ENCODE measurements at regions not wholly inside any gene's neighbourhood (a gene's known extent, or its start where the extent isn't known, plus 50 kb on each side); places are given as distances from the start of the nearest gene placed in this dataset.

DNA sequence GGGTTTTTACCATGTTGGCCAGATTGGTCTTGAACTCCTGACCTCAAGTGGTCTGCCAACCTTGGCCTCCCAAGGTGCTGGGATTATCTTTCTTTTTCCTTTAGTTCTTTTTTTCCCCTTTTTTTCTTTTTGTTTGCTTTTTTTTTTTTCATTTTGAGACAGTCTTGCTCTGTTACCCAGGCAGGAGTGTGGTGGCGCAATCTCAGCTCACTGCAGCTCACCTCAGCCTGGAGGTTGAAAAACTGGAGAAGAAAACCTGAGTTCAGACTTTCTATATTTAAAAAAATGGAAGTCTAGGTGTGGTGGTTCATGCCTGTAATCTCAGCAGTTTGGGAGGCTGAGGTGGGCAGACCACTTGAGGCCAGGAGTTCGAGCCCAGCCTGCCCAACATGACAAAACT, 181.1 kb upstream of the HS3ST1 start:
- no peak for DNase-seq

DNA sequence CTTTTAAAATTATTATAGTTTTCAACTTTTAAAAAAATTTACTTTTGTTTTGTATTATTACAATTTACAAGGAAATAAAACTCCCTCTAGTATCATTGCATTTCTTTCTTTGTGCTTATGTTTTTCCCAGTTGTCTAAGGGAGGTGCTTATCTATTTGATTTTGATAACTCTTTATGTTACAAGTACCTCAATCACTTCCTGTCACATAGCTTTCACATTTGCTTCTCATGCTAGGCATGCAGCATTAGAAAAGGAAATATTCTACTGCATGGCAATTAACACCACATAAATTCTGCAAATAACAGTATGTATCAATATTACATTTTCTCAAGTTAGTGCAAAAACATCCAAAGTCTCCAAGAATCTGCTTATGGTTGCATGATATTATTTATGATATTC, 180.3 kb upstream of the HS3ST1 start:
- DNase-seq: no peak

DNA sequence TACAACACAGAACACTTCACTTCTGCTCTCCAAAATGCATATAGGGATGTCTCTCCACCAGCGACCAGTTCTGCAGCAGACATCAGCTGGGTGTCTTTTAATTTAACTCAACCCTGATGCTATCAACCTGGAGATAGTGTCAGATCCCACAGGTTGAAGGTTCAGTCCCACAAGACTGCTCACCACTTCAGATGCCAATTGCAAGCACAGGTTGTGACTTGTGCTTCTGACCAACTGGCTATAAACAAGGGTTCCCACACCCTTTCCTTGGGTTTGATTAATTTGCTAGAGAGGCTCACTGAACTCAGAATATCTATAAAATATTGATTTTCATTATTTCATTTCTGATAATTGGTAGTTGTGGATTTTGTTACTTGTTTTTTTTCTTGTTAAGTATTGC, 177.4 kb upstream of the HS3ST1 start:
- no peak for DNase-seq

GRCh38 chr4:11605597-11605996, 176.9 kb upstream of the HS3ST1 start:
- DNase-seq: no peak

DNA sequence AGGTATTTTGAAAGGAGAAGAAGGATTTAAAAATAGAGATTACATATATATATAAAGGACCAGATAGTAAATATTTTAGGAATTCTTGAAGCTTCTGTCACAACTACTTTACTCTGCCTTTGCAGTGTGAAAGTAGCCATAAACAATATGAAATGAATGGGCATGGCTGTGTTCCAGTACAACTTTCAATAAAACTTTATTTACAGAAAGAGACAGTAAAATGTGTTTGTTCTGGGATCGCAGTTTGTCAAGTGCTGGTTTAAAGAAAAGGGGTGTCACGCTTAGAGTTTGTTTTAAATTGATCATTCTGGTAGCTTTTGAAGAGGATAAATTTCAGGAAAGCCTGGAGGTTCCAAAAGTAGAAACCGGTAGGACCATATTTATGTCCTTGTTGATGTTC, 176.1 kb upstream of the HS3ST1 start:
- DNase-seq: no peak

DNA sequence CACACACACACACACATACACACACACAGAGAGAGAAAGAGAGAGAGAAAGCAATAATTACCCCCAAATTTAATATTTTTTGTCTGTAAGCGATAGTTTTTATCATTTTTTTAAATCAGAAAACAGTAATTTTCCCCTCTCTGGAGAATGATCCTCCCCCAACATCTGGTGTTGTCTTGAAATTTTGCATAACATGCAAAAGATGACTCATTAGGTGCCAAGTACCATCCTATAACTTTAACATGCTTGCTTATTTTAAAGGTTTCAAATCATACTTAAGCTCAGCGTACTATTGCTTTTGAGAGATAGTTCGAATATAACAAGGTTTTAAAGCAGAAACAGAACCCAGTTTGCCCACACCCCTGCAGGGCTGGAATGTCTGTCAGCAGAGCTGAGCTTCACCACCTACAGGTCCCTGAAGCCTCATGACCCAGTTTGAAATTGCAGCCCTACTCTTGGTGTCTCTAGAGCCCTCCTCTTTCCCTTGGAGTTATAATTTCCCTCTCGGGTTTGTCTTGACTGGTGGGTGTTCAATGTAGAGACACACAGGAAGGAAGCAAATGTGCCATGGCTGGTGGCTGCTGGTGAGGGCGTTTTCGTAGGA, 175.0 kb upstream of the HS3ST1 start:
- no peak for DNase-seq

GRCh38 chr4:11602606-11603340, 174.1 kb upstream of the HS3ST1 start:
- no peak for DNase-seq

- no peak for DNase-seq
These were observed 170.4 kb upstream of the HS3ST1 start for GRCh38 chr4:11599064-11599463.

DNA sequence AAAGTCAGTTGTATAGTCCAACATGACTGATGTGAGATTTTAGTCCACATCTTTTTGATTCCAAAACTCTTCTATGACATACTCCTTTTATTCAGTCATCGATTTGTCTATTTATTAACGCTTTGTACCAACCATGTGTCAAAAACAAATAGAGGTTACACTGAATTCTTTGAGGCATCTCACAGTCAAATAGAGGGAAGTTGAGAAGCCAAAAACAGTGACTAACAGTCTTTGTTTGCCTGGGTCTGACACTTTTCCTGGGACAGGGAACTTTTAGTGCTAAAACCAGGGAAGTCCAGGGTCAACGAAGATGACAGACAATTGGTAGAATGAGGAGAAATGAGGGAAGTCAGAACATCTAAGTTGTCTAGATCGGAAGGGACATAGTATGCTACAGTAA, 169.9 kb upstream of the HS3ST1 start:
- DNase-seq: no peak

- no peak for DNase-seq
These were observed 168.8 kb upstream of the HS3ST1 start for GRCh38 chr4:11597506-11597905.

- no peak for DNase-seq
These were observed 168.3 kb upstream of the HS3ST1 start for GRCh38 chr4:11596989-11597388.

GRCh38 chr4:11593576-11594116, 165.0 kb upstream of the HS3ST1 start:
- DNase-seq: no peak

DNA sequence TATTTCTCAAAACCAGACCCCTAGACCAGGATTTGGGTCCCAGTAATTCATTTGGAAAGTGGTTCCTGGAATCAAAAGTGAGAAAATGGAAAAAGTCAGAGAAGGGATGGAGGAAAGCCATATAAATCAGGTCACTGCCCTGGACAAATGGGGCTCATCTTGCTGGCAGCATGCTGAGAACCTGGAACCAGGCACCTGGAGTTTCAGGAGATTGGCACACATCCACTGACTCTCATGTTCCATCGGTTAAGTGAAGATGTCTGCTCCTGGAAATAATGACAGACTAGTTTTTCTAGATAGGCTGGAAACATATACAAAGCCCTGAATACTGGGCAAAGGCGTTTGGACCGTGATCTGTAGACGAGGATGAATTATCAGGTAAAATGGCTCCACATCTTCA, 163.6 kb upstream of the HS3ST1 start:
- no peak for DNase-seq

GRCh38 chr4:11590132-11590531, 161.4 kb upstream of the HS3ST1 start:
- no peak for DNase-seq

- no peak for DNase-seq
These were observed 161.0 kb upstream of the HS3ST1 start for GRCh38 chr4:11589676-11590075.

DNA sequence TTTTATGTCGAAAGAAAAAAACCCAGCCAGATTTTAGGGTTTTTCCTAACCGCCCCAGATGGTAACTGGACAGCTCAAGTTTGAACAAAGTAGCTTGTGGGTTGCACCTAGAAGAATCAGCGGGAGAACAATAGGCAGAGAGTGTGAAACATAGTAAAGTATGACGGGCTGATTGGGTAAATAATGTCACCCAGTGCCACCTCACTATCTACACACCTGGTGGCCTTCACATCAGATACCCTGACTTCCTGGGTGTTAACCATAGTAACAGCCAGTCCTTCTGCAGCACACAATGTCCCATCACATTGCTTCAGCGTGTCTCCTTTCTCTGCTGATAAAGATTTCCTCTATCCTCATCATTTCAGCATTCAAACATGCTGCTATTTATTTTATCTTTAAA, 159.1 kb upstream of the HS3ST1 start:
- DNase-seq: no peak

- no peak for DNase-seq
These were observed 156.8 kb upstream of the HS3ST1 start for GRCh38 chr4:11585506-11585905.

GRCh38 chr4:11568511-11568910, 139.8 kb upstream of the HS3ST1 start:
- DNase-seq: no peak

- no peak for DNase-seq
These were observed 137.8 kb upstream of the HS3ST1 start for GRCh38 chr4:11566444-11567022.

- DNase-seq: no peak
These were observed 137.2 kb upstream of the HS3ST1 start for GRCh38 chr4:11565899-11566298.

- no peak for DNase-seq
These were observed 136.5 kb upstream of the HS3ST1 start for GRCh38 chr4:11565213-11565612.

DNA sequence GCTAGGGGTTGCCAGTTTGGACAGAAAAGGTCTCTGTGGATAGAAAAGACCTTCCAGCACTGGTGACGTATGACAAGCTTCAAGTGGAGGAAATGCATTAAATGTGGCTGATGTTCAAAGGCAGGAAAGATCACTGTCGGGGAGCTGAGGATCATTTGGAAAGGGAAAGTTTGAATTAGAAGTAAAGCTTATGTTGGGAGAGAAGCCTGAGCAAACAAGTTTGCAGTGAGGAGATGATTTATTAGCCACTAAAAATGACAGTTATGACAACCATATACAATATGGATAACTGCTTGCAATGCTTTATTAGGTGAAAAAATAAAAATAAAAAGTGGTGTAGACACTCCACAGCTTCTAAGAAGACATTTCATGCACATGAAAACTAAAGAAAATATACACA, 135.3 kb upstream of the HS3ST1 start:
- no peak for DNase-seq

- DNase-seq: no peak
These were observed 120.8 kb upstream of the HS3ST1 start for GRCh38 chr4:11549525-11549924.

DNA sequence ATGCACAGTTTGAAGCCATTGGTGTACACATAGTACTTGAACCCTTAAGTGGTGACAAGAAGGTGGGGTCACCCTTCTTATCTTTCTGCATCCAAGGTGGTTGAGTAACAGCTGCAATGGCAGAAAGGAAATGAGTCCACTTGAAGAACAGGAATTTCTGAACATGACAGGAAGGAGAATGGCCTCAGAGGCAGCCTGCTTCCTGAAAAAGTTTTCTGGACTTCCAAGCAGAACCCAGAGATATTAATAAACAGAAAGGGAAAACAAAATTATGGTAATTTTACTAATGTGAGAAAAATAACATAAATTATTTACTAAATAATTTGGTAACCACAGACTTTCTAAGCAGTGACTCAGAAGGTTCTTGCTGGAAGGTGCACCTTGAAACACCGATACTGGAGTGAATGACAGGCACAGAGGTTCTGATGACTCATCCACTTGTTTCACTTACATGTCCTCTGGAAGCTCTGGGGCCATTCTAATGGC, 119.9 kb upstream of the HS3ST1 start:
- no peak for DNase-seq

Measured in activated T-cell treated with anti-CD3 and anti-CD28 coated beads, Interleukin-2, amount 50 U/mL, for 1 hour (primary cell).